NCI-H460 (cell line): ENCODE measurements at regions not wholly inside any gene's neighbourhood (a gene's known extent, or its start where the extent isn't known, plus 50 kb on each side); places are given as distances from the start of the nearest gene placed in this dataset.

Experiments used
- DNase-seq: peaks from one replicate; pipeline ENCODE4 v3.0.0-alpha.2; 2016; ENCODE audit warnings: low read depth; ENCODE audit errors: extremely low read depth

- DNase-seq: no peak
Measured at GRCh38 chr14:97539884-97540283, 742.7 kb downstream of the VRK1 start.

DNA sequence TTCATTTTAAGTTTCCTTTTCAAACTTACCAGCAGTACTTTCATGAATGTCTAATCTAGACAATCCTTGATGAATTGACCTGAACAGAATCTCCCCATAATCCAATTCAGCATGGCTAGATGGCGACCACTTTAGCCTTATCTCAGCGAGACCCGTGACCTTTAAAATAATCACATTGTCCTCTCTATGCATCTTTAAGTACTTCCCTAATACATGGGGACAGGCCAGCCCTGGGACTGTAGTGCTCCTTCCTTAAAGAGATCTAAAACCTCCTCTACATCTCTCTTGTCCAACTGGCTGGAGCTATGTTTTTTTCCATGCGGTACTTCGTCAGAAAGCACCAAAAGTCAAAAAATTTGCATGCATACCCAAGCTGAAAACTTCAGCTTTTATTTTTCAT, 746.0 kb downstream of the VRK1 start:
- no peak for DNase-seq

DNA sequence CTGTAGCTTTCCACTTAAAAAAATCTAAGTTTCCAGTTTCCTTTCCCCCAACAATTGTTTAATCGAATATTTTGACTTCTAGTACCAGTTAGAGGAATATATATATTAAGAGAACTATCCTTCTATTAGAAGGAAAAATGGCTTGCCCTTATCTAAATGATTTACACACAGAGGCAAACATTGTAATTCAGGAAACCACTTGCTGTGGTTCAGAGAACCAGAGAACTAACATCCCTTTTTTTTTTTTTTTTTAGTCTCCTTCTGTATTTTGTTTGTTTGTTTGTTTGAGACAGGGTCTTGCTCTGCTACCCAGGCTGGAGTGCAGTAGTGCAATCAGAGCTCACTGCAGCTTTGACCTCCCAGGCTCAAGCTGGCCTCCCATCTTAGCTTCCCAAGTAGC, 746.6 kb downstream of the VRK1 start:
- DNase-seq: no peak

DNA sequence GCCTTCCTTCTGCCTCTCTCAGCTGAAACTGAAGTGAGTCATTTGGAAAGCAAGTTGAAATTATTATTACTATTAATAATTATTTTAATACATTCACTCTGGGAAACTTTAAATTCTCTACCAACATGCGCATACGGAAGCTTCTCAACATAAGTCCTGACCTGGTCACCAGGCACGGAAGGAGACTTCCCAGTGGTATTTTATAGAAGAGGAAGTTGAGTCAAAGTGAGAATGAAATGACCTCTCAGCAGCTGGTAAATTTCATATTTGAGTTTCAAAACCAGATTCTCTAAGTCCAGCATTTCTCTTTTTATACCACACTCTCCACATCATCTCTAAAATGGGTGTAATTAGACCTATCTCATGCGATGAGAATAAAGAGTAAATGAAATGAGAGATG, 747.4 kb downstream of the VRK1 start:
- DNase-seq: no peak

DNA sequence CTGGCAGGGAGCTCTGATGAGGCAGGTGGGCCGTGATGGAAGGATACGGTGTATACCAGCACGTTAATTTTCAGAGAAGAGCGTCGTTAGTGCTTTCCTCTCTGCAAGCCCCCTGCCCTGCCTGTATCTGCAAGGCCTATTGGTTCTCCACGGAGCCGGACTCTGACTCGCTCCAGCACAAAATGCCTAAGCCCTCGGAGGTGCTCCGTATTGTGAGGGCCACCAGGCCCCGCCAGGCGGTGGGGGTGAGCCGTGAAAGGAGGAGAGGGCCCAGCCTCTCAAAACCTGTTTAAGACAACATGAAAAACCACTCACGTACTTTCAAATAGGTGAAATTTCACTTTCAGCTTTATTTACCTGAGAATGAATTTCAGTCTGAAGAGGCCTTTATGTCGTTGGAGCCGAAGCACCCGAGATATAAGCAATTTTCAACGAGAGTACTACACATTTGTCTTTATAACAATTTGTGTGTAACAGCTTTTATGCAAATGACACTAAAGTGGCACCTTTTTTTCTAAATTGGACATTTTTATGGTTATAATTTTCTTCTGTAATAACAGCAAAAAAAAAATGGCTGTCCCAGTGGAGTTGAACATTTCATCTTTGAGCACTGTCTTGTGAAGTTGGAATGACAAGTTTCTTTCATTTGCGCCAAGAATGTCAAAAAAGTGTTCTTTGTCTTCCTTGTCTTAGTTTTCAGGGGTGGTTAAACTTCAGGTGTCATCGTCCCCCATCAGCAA, 749.5 kb downstream of the VRK1 start:
- DNase-seq: no peak

DNA sequence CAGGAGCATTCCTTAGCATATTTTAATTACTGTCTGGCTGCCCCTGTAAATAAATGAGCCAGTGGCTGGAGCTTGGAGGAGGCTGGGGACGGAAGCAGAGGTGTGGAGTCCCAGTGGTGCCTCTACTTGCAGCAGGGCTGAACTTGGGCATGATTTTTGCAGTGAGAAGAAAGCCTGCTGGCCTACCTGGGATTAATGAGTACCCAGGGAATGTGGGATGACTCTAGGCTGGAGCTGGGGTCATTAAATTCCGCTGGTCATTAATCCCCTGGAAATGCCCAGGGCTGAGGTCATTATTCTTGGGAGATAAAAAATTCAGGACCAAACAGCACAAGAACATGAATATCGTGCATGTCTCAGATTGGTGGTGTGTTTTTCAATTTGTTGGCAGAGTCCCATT, 753.3 kb downstream of the VRK1 start:
- no peak for DNase-seq

DNA sequence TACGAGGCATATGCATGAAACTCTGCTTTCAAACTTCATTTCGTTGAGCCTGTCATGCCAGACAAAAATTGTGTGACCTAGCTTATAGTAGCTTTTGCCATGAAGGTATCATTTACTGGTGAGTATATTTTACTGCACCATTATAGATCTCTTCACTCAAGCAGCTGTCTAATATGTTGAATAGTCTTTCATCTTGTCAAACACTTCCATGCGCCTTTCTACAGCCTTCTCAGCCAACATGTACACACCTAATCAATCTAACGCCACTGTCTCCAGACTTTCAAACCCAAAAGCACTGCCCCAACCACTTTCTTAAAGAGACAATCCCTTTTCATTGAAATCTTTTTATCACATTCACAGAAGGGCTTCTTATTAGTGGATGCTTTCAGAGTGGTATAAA, 757.4 kb downstream of the VRK1 start:
- no peak for DNase-seq

GRCh38 chr14:97564334-97564733, 767.2 kb downstream of the VRK1 start:
- no peak for DNase-seq

GRCh38 chr14:97571201-97571600, 774.0 kb downstream of the VRK1 start:
- DNase-seq: no peak

GRCh38 chr14:97571866-97572555, 774.8 kb downstream of the VRK1 start:
- no peak for DNase-seq

DNA sequence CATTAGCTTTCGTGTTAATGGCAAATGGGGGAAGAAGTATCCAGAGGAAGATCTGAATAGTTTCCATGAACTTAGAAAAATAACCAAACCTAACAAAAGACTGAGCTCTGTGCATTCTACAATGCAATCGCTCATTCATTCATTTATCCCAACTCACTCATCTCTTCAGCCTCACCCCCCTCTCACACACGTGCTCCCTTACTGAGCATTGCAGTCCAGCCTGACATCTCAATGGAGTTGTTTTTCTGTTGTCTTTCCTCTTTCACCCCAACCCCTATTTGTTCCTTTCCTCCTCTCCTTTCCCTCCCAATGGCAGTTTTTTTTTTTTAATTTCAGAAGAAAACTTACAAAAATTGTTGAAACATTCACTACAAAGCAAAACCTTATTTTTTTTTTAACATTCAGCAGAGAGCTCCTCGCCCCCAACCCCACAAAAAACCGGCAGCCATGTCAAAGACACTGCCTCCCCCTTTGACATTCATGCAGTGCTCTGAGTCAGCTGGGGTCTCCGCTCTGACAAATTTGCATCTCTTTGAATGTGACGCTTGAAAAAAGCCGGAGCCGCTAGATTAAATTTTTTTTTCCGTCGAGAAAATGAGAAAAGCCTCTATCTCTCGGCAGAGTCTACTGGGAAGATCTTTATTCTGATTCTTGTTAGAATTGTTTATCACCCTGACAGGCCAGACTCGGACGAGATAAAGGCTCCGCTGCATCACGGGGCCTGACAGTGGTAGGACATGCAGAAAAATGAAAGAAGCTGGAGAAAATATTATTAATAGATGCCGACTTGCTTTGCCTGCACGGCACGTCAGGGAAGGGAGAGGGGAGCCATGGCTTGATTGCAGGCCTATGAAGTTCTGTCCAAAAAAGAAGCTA, 775.6 kb downstream of the VRK1 start:
- no peak for DNase-seq

DNA sequence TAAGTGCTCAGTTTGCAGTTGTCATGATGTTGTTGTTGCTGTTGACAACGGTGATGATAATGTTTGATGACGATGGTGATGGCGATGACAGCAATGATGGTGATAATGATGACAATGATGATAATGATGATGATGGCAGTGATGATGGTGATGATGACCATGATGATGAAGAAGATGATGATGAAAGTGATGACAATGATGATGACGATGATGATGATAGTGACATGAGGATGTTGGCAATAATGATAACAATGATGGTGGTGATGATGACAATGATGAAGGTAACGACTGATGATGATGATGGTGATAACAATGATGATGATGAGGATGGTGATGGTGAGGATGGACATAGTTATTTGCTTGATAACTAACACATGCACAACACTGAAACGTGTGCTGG, 778.5 kb downstream of the VRK1 start:
- DNase-seq: no peak

DNA sequence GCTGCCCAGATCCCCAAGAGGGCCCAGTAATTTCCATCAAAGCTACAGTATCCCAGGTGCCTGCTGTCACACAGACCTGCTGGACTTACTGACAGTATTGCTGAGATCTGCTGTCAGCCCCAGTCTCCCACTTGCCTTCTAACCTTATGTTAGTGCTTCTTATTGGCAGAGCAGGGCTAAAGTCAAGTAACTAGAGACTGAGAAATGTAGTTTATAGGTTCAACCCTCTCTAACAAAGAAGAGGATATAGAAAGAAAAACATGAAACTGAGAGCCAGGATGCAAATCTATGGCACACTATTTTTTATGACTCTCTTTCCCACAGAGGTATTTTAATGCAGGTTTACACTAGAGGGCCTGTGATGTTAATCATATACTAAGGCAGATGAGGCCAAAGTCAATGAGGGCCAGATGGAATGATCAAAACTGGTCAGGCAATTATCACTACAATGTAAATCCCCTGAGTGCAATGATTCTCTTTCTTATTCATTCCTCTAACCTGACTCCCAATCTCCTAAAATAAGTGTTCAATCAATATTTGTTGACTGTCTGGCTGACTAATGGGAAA, 781.9 kb downstream of the VRK1 start:
- DNase-seq: no peak

DNA sequence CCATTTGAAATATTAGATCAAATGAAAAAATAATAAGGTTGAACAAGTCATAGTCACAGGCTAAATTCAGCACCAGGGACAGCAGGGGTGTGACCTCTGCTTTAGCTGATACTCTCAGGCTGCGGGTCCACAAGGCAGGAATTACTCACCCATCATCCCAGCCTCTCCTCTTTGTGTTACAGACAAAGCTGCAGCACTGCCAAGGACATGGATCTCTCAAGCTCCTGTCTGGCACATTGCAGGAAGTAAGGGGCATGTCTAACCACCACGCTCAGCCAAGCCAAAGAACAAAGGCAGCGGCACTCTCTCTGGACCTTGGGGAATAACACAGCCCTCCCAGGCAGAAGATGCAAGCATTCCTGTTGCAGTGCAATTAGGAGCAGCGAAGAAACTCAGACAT, 783.8 kb downstream of the VRK1 start:
- DNase-seq: no peak

DNA sequence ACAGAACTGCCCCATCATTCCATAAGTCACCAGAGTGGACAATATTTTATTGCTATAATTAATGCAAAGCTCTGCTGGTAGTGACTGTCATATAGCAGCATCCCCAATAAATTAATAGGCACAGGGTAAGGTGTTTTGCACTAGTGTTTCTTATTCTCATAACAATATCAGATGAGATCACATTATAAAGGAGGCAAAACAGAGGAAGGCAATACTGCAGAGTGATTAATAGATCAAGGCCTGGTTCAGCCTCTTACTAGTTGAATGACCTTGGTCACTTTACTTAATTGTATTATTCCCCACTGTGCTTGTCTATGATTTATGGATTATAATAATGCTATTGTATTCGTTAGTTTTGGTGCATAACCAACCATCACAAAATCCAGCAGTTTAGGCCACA, 784.8 kb downstream of the VRK1 start:
- DNase-seq: no peak

DNA sequence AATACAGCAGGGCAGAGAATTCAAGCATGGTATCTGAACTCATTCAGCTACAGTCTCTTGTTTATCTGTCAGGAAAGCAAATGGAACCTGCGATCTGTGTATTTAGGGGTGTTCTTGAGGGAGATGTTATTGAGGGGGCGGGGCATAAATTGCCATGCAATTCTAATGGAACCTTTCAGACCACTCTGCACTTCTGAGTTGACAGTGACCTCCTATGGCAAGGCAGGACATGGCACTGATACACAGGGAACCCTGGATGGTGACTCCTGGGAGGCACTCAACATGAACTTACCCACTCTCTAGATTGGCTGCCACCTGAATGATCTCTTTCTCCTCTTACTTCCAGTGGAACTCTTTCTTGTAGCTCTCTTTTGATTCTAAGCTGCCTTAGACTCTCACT, 787.3 kb downstream of the VRK1 start:
- DNase-seq: no peak

DNA sequence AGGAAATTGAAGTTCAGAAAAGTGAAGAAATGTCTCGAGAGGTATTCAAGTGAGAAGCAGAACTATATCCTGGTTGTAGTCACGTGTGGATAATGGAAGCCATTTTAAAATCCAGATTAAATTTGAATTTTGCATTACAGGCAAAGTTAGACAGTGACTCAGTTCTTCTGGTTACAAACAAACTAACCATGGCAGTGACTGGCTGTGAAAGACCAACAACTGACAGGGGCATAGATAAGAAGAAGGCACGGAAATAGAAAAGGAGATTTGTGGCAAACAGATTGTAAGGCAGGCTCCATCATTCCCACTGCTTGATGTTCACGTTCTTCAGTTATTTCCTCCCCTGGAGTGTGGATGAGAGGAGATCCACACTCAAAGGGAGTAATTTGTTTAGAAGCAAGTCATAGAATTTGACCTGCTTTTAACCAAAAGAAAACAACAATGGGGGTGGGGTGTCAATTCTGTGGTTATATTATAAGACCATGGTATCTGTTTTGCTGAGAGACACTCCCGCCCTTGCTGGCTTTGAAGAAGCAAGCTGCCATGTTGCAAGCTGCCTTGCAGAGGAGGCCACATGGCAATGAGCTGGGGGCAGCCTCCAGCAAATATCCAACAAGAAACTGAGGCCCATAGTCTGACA, 795.3 kb downstream of the VRK1 start:
- no peak for DNase-seq

DNA sequence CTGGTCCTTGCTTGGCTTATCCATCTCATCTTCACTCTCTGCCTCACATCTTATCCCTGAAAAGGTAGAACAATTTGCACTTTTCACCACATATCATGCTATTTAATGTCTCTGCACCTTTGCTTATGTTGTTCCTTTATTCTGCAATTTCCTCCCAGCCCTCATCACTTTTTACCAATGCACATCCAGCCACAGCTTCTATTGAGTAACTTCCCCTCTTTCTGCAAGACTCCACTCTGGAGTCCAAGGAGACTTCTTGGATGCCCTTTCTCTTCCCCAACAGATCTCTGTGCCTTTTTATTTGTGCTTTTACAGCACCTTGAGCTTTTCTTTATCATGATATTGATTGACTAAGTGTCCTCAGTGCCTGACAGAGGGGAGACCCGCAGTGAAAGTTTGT, 797.1 kb downstream of the VRK1 start:
- DNase-seq: no peak

DNA sequence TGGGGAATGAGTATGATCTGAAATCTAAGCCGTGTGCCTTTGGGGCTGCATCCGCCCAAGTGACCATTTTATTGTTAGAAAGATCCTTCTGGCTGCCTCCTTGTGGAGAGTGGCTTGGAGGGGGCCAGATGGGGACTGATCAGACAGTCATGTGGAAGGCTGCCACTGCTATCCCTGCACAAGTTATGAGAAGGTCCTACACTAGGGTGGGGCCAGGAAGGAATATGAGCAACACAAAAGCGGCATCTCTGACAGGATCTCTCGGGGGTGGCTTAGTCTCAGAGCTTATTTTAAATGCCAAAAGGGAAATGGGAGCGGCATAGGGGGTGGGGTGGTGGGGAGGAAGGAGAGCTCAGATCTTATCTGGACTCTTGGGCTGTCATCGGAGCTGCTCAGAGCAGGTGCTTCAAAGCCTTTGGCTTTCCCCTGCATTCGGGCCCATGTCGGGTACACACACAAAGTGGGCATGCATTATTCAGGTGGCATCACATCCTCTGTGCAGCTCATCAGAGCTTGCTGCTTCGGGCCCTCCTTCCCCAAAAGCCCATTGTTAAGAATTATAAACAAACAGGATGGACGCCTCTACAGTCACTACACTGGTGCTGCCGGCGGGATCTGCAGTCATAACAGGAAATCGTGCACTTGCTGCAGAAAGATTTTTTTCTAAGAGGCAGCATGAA, 805.4 kb downstream of the VRK1 start:
- DNase-seq: no peak

DNA sequence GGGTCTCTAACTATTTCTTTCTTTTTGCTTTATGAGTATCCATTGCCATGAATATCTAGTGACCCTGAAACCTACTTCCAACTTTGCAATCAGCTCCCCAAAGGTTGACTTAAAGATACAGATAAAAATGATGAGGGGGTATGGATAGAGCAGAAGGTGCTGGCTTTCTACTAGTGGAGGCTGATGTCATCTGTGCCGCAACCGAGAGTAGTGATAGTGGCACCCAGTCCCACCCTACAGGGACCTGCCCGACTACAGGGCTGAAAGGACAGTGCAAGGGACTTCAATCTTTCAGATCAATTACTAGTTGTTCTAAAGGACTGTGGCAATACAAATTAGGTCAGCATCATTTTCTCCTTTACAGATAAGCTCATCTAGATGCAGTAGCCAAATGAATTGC, 806.0 kb downstream of the VRK1 start:
- no peak for DNase-seq
